Fibroblast of lung (primary cell): ENCODE measurements at regions not wholly inside any gene's neighbourhood (a gene's known extent, or its start where the extent isn't known, plus 50 kb on each side); places are given as distances from the start of the nearest gene placed in this dataset.

Experiments used
- CTCF ChIP-seq, 2 donors: IDR thresholded peaks in 1 of 2; conservative IDR thresholded peaks in 1 of 2; 1 replicate in 1 of 2; 2 replicates in 1 of 2; pipeline ENCODE4 v1.5.1; 2011 to 2012; ENCODE audit warnings: low read length in 2 of 2, control low read depth in 1 of 2, inconsistent platforms in 1 of 2, low read depth in 1 of 2, mild to moderate bottlenecking in 1 of 2
- EZH2 ChIP-seq: IDR thresholded peaks from 2 replicates; pipeline ENCODE4 v1.5.1; 2012; ENCODE audit warnings: low read length, control low read depth, mild to moderate bottlenecking; ENCODE audit errors: missing control alignments

DNA sequence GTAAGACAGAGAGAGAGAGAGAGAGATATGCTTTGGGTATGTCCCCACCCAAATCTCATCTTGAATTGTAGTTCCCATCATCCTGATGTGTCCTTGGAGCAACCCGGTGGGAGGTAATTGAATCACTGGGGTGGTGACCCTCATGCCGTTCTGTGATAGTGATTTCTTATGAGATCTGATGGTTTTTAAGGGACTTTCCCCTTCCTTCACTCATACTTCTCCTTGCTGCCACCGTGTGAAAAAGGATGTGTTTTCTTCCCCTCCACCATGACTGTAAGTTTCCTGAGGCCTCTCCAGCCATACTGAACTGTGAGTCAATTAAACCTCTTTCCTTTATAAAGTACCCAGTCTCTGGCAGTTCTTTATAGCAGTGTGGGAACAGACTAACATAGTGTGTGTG is 60.3 kb downstream of the EOMES start:
- no peak for TF ChIP-seq CTCF (conservative IDR thresholded peaks at IDR 0.05 in 1 of 2, IDR thresholded peaks at IDR 0.05 in 1 of 2; ENCODE audit: low read depth in 1 of 2, low read length in 2 of 2)
- TF ChIP-seq EZH2, result no peak
